GM21717 (cell line): ENCODE measurements at regions not wholly inside any gene's neighbourhood (a gene's known extent, or its start where the extent isn't known, plus 50 kb on each side); places are given as distances from the start of the nearest gene placed in this dataset.
"Not testable (repeated sequence)": the region's sequence is repeated elsewhere in the genome, so short reads cannot be mapped to it uniquely, and the experiment has no call there.

ENCODE experiments used
- ATAC-seq: cut with Tn5 transposase; IDR thresholded peaks from one replicate; pipeline ENCODE4 v1.9.1; 2021; ENCODE audit warnings: mild to moderate bottlenecking, moderate library complexity; ENCODE audit not compliant: unreplicated experiment

GRCh38 chr6:85287158-85287557 is 162.7 kb upstream of the NT5E start:
- ATAC-seq: no peak

- not testable (repeated sequence) for ATAC-seq
Measured at GRCh38 chr6:85286507-85286906, 163.4 kb upstream of the NT5E start.

- ATAC-seq: no peak
Measured at GRCh38 chr6:85285934-85286333, 163.9 kb upstream of the NT5E start.

DNA sequence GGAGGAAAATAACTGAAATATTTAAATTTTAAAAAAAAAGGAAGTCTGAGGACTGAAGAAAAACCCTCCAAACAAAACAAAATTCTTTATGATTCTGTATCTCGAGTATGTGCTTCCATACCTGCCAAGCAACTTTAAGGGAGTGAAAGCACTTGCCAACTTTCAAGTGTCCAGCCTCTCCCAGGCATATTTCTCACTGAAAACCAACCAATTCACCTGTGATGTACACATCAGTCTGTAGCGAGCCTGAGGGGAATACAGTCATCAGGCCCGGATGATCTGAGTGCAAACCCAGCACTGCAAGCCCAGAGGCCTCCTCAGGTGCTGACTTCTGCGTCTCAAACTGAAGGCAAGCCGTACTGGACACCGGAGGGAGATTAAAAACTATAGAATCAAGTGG is 164.8 kb upstream of the NT5E start:
- ATAC-seq: no peak

DNA sequence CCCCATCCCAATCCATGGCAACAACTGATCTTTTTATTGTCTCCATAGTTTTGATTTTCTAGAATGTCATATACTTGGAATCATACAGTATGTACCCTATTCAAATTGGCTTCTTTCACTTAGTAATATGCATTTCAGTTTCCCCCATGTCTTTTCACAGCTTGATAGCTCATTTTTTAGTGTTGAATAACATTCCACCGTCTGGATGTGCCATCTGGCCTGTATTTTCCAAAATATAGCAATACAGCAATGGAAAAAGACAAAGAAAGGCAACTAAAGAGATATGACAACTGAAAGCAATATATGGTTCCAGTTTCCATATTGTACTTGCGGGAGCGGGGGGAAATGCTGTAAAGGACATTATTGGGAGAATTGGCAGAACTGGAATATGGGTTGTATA is 166.4 kb upstream of the NT5E start:
- no peak for ATAC-seq

DNA sequence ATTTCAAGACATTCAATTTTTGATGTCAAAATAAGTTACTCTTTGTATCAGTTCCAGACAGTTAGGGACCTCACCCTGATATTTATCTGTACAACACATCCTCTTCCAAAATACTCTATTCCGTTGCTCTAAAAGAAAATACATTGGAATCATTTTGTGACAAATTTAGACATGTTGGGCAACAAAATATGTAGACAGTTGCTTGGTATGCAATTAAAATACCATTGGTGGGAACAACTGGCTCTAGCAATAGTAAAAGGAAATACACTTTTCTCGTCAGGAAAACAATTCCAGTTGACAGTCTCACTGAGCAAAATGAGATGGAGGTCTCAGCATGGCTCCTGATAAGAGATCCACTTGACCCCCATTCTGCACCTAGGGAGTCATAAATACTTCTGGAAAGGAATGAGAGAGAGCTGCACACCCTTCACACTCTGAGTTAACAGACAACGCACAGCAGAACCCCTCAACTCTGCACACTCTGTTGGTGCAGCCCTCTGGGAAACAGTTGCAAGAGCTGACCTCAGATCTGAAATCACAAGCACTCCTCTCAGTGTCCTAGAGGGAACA is 171.3 kb upstream of the NT5E start:
- no peak for ATAC-seq

DNA sequence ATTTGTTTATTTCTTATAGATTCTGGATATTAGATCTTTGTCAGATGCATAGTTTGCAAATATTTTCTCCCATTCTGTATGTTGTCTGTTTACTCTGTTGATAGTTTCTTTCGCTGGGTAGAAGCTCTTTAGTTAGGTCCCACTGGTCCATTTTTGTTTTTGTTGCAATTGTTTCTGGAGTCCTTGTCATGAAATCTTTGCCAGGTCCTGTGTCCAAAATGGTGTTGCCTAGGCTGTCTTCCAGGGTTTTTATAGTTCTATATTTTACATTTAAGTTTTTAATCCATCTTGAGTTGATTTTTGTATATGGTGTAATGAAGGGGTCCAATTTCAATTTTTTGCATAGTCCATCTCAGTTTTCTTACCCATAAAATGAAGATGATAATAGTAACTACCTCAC is 173.9 kb upstream of the NT5E start:
- ATAC-seq: not testable (repeated sequence)

GRCh38 chr6:85275338-85275985 is 174.4 kb upstream of the NT5E start:
- ATAC-seq: no peak

DNA sequence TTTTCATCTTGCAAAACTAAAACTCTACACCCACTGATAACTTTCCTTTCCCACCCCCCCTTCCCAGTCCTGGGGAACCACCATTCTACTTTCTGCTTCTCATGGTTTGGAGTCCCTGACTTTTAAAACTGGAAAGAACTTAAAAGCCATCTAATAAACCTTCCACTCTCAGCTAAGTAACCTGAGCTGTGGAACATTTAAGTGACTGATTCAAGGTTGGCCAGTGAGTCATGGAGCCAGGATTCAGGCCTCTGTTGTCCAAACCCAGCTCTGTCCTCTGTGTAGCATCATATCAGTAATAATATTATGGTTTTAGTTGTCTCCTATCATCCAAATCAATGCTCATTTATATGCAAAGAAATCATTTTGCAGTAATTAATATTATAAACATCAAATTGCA is 176.0 kb upstream of the NT5E start:
- no peak for ATAC-seq

DNA sequence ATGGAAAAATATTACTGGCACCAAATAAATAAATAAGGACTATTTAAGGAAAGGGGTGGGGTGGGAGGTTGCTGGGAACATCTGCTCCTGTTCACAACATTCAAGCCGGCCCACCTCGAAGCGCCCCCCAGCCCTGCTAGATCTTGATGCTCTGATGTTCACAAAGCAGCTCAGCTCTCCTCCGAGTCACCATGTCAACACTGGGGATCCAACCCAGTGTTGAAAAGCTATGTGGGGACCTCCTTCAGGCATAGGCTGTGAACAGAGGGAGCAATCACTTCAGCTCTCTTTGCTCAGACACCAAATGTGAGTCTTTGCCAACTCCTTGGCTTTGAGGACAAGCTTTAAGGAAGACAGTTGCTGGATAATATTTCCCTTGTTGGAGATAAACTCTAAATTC is 176.8 kb upstream of the NT5E start:
- no peak for ATAC-seq

DNA sequence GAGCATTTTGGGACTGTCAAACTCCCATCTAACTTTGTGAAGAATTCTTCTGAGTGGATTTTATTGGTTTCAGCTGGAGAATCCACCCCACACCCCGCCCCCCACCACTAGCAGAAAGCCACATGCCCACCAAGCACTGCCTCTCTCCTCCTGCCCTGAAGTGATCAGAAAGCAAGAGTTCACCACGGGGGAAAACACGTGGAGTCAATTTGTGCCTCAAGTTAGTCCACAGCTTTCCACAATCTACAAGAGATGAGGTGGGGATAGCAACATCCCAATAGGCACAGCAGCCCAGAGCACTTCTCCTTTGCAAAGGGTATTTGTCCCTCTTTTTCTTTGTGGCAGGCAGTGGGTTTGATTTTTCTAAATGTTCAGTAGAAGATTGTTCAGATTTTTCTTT is 177.3 kb upstream of the NT5E start:
- ATAC-seq: no peak

DNA sequence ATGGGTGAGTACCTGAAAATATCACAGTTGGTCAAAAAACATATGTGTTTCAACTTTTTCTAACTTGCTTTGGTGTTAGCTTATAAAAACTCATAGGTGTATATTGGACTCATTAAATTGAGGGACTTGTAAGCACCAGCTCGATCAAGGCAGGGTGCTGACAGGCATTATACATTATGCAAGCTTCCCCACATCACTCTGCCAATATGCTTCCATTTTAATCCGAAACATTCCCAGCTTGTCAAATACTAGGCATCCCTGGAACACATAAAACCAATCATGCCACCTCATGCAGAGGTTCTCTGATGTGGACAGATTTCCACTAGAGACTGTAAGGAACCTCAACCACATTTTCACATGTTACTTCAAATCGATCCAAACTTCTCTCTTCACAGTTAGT is 187.3 kb upstream of the NT5E start:
- no peak for ATAC-seq

DNA sequence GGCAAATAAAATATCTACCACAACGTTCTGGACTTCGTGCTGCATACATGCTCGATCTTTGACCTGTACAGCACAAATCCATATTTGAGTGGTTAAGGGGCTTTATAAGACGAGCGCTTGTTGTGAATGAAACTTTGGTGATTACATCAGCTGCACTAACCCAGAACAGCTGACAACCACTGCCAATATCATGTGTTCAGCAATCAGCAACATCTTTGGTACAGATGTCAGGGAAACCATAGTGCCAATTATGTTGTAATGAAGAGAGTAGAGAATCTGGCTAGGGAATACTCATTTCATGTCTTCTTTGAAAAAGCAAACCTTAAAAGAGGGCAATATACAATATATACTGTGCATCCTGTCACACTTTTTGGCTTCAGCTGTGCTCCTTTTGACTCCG is 188.6 kb upstream of the NT5E start:
- ATAC-seq: no peak

- no peak for ATAC-seq
Measured at GRCh38 chr6:85255661-85256060, 194.2 kb upstream of the NT5E start.

DNA sequence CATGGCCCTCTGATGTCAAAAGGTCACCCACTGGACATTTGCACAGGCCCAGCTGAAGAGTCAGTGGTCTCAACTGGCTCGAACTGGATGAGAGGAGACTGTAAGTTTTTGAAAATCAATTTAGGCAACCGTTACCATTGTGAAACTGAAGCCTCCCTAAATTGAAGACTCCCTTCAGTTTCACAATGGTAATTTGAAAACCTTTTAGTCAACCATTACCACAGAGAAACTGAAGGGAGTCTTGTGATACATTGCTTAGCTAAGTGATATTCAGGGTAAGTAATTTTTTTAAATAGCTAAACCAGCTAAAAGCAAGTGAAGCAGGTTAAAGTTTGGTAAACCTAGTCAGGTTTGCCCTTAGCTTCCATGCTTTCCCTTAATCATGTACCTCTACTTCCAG is 197.3 kb upstream of the NT5E start:
- no peak for ATAC-seq

DNA sequence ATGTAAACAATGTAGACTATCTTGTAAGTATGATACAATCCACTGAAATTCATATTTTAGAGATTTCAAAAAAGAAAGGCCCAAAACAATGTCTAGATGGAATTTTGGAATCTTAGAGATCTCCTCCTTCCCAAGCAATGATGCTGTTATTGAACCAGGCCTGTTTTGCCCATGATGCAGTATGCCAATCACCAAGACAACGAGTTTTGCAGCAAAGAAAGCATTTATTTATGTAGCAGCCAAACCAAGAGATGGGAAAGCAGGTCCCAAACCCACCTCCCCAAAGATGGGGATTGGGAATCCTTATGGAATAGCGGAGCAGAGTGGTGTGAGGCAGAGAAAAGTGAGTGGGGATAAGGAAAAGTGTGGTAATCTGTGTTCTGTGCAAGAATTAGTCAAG is 197.8 kb upstream of the NT5E start:
- no peak for ATAC-seq

- ATAC-seq: no peak
Measured at GRCh38 chr6:85251300-85251699, 198.6 kb upstream of the NT5E start.

DNA sequence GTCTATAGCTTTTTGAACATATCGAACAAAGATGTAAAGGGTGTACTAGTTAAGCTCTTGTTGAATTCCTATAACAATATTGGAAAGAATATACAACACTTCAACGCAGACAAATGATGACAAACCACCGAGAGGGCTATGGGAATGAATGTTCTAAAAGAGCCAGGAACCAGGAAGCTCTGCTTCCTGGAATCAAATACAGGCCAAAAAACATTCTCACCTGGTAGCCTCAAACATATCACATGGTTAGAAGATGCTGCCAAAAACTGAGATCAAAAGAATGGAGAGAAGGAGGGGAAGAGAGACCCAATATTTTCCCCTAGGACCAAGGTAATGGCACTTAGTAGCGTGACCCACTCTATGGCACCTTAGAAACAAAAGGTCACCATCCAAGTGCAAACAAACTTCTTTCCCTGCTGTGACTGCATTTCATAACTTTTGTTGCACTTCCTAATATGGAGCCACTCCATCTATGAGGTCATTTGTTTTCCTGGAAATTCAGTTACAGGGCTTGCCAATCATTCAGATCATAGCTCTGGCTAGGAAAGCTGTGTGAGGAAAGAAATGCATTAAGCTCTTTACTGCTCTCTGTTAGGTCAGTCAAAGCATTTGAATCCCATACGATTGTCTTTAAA is 199.2 kb upstream of the NT5E start:
- no peak for ATAC-seq

- no peak for ATAC-seq
Measured at GRCh38 chr6:85245004-85245403, 204.9 kb upstream of the NT5E start.

DNA sequence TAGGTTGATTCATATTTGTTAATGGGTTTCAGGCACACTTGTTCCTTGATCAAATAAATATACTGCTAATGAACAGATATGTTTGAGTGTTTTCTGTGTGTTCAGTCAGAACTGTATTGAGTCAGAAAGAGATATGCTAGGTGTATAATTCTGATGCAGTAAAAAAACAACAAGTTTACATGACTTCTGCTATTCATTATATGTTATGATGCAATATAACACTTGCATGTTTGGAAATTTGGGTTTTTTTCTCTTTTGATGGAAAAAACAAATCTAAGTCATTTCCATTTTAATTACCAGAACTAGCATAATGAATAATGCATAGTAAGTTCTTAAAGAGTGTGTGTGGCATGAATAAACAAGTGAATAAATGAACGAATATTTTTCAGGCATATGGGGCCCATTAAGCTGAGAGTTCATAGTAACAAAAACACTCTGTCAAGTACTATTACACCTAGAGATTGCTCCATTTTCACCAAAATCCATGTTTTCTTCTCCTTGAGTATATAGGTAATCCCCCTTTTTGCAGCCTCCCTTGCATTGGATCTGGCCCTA is 208.3 kb upstream of the NT5E start:
- no peak for ATAC-seq

GRCh38 chr6:85240787-85241385 is 209.0 kb upstream of the NT5E start:
- ATAC-seq: no peak

DNA sequence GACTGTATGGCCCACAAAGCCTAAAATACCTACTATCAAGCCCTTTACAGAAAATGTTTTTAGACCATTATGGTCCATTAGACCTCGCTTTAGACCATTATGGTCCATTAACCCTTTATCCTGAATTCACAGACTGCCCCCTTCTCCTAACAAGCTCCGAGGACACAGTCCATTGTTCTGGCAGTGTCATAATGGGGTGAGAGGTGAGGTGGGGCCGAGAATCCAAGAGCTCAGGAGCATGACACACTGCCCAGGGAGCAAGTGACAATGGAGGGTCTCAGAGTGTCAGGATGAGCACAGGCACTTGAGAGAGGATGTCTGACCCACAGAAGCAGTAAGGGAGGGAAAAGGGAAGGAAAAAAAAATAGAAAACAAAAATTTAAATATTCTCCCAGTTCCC is 212.4 kb upstream of the NT5E start:
- no peak for ATAC-seq
